GM12878 (cell line): ENCODE measurements at regions not wholly inside any gene's neighbourhood (a gene's known extent, or its start where the extent isn't known, plus 50 kb on each side); places are given as distances from the start of the nearest gene placed in this dataset.

Experiments used
- ATAC-seq: fragments of 200-7000 bp; cut with Tn5 transposase; 3 replicates; pipeline ENCODE4 v1.9.1; 2020; ENCODE audit warnings: mild to moderate bottlenecking, moderate library complexity
- BruUV-seq: library from RNA; stranded (reverse); fragments of 400-500 nt; replicated peaks from 2 replicates; lab custom pipeline; 2021; lab: Mats Ljungman, UMichigan
- CTCF ChIA-PET: fragments of 300-600 bp; sonication (Branson Sonifier 250); formaldehyde crosslinking; extraction: SDS; loops from one replicate; lab custom pipeline; 2021; ENCODE audit warnings: inconsistent platforms; lab: Yijun Ruan, JAX
- POLR2A ChIA-PET: fragments of 350-600 bp; formaldehyde crosslinking; extraction: SDS; loops from one replicate; lab custom pipeline; 2021; ENCODE audit warnings: inconsistent platforms; lab: Charles Lee
- RAD21 ChIA-PET: fragments of 300-600 bp; sonication (Branson Sonifier 250); formaldehyde crosslinking; loops from one replicate; lab custom pipeline; 2023; ENCODE audit warnings: antibody characterized with exemption; ENCODE audit not compliant: unreplicated experiment; lab: Charles Lee
- SMC1A ChIA-PET: fragments of 300-600 bp; sonication (Branson Sonifier 250); formaldehyde crosslinking; loops from one replicate; lab custom pipeline; 2023; ENCODE audit not compliant: unreplicated experiment, uncharacterized antibody; lab: Charles Lee
- DNase-seq: peaks from one replicate; pipeline ENCODE4 v3.0.0-alpha.2; 2011; ENCODE audit warnings: low read depth, low spot score
- FAIRE-seq: peaks from 3 replicates; lab custom pipeline; 2011; peaks lifted over from hg19 to GRCh38; lab: Jason Lieb, UNC
- H2AFZ ChIP-seq: 2 replicates; pipeline ENCODE4 v1.6.0; 2011; ENCODE audit warnings: low read depth, low read length, control low read depth; ENCODE audit not compliant: control insufficient read depth
- H3K27ac ChIP-seq: 2 replicates; pipeline ENCODE4 v1.5.1; 2011; ENCODE audit warnings: control low read depth; ENCODE audit not compliant: control insufficient read depth, insufficient read depth
- H3K27me3 ChIP-seq, 2 experiments: replicated peaks in 1 of 2; 2 replicates each; pipeline versions ENCODE4 v1.6.0 to v1.6.1; 2011; ENCODE audit warnings: low read length in 1 of 2; ENCODE audit not compliant: control insufficient read depth in 2 of 2, insufficient read depth in 2 of 2
- H3K36me3 ChIP-seq, 2 experiments: 2 replicates each; pipeline ENCODE4 v1.5.1; 2011; ENCODE audit warnings: low read length in 1 of 2; ENCODE audit not compliant: control insufficient read depth in 2 of 2, insufficient read depth in 2 of 2
- H3K4me1 ChIP-seq: 2 replicates; pipeline ENCODE4 v1.6.1; 2011; ENCODE audit warnings: mild to moderate bottlenecking, low read length, moderate library complexity, mixed read lengths; ENCODE audit not compliant: control insufficient read depth, insufficient read depth
- H3K4me2 ChIP-seq: 2 replicates; pipeline ENCODE4 v1.6.0; 2011; ENCODE audit warnings: control low read depth; ENCODE audit not compliant: control insufficient read depth, insufficient read depth
- H3K4me3 ChIP-seq: fragments of 200-600 bp; sonication (generic); 2 replicates; pipeline ENCODE4 v1.5.1; 2016
- H3K79me2 ChIP-seq: 2 replicates; pipeline ENCODE4 v1.6.0; 2011; ENCODE audit warnings: low read length; ENCODE audit not compliant: control insufficient read depth, insufficient read depth
- H3K9ac ChIP-seq: 2 replicates; pipeline ENCODE4 v1.8.0; 2011; ENCODE audit warnings: low read length, control low read depth, mixed read lengths; ENCODE audit not compliant: control insufficient read depth, insufficient read depth
- H3K9me3 ChIP-seq: replicated peaks from 3 replicates; pipeline ENCODE4 v1.5.1; 2011; ENCODE audit warnings: mild to moderate bottlenecking, low read length; ENCODE audit not compliant: control insufficient read depth, insufficient read depth
- H4K20me1 ChIP-seq: 2 replicates; pipeline ENCODE4 v1.6.0; 2011; ENCODE audit not compliant: control insufficient read depth, insufficient read depth
- CHD1 ChIP-seq: IDR thresholded peaks from 2 replicates; pipeline ENCODE4 v1.6.1; 2012; ENCODE audit warnings: low read depth, low read length, improper control_type of control experiment
- CHD4 ChIP-seq: fragments of 200-600 bp; sonication (generic); IDR thresholded peaks from 2 replicates; pipeline ENCODE4 v1.6.1; 2016; ENCODE audit warnings: mild to moderate bottlenecking
- EP300 ChIP-seq, 2 experiments: fragments of 150-350 bp in 1 of 2; IDR thresholded peaks; 2 replicates each; pipeline ENCODE4 v1.6.1; 2011 to 2012; ENCODE audit warnings: low read depth in 2 of 2, low read length in 2 of 2, borderline replicate concordance in 1 of 2, improper control_type of control experiment in 1 of 2, inconsistent platforms in 1 of 2; ENCODE audit not compliant: control insufficient read depth in 1 of 2
- ETV6 ChIP-seq, 2 experiments: fragments of 450-650 bp in 1 of 2; IDR thresholded peaks in 1 of 2; conservative IDR thresholded peaks in 1 of 2; 2 replicates each; pipeline ENCODE4 v1.6.1; 2014; ENCODE audit warnings: antibody characterized with exemption in 1 of 2, borderline replicate concordance in 1 of 2, low read depth in 1 of 2, mild to moderate bottlenecking in 1 of 2, moderate library complexity in 1 of 2
- FOXK2 ChIP-seq: fragments of 450-650 bp; IDR thresholded peaks from 2 replicates; pipeline ENCODE4 v1.6.1; 2017; ENCODE audit warnings: mild to moderate bottlenecking, moderate library complexity
- FOXM1 ChIP-seq: IDR thresholded peaks from 2 replicates; pipeline ENCODE4 v1.6.1; 2012; ENCODE audit warnings: low read depth, mild to moderate bottlenecking, inconsistent platforms, low read length, moderate library complexity
- JUND ChIP-seq: IDR thresholded peaks from 2 replicates; pipeline ENCODE4 v1.6.1; 2012; ENCODE audit warnings: low read depth, mild to moderate bottlenecking, low read length, improper control_type of control experiment, moderate library complexity
- POU2F2 ChIP-seq: IDR thresholded peaks from 3 replicates; pipeline ENCODE4 v1.6.1; 2011; ENCODE audit warnings: low read depth, mild to moderate bottlenecking, low read length, borderline replicate concordance
- RCOR1 ChIP-seq: conservative IDR thresholded peaks from 2 replicates; pipeline ENCODE4 v1.6.1; 2012; ENCODE audit warnings: low read depth, low read length, improper control_type of control experiment
- RELA ChIP-seq: fragments of 450-650 bp; IDR thresholded peaks from 2 replicates; pipeline ENCODE4 v1.8.0; 2014; ENCODE audit warnings: borderline replicate concordance; ENCODE audit not compliant: partially characterized antibody
- STAT1 ChIP-seq: fragments of 450-650 bp; conservative IDR thresholded peaks from 2 replicates; pipeline ENCODE4 v1.6.1; 2014; ENCODE audit warnings: antibody characterized with exemption, mild to moderate bottlenecking
- TARDBP ChIP-seq: IDR thresholded peaks from 2 replicates; pipeline ENCODE4 v1.6.1; 2016; ENCODE audit warnings: borderline replicate concordance
- TBL1XR1 ChIP-seq: IDR thresholded peaks from 2 replicates; pipeline ENCODE4 v1.6.1; 2012; ENCODE audit warnings: low read depth, low read length, improper control_type of control experiment
- TCF7 ChIP-seq: IDR thresholded peaks from 2 replicates; pipeline ENCODE4 v1.6.1; 2014; ENCODE audit warnings: antibody characterized with exemption, borderline replicate concordance
- ZNF622 ChIP-seq: fragments of 450-650 bp; IDR thresholded peaks from 2 replicates; pipeline ENCODE4 v1.6.1; 2017; ENCODE audit warnings: mild to moderate bottlenecking, inconsistent platforms
- WGBS: methylation state at CpG from one replicate; pipeline ENCODE4 v1.1.6; 2016; ENCODE audit warnings: low lambda C conversion rate; ENCODE audit not compliant: insufficient replicate concordance, insufficient coverage; ENCODE audit errors: missing lambda C conversion rate; 5-methylcytosine and 5-hydroxymethylcytosine counted together
- in situ Hi-C: fragments of 300-500 bp; cut with MboI; formaldehyde crosslinking; loops from 9 replicates; pipeline ENCODE4 v1.14.3; 2018; ENCODE audit warnings: mixed read lengths
- intact Hi-C: fragments of 100-400 bp; cut with micrococcal nuclease; formaldehyde crosslinking; loops from one replicate; pipeline ENCODE4 v1.14.2; 2022; ENCODE audit not compliant: unreplicated experiment
- TF ChIP-seq, protein P1 (sequence below): IDR thresholded peaks from 2 replicates; pipeline ENCODE4 v1.6.1; 2011; ENCODE audit warnings: low read depth, mild to moderate bottlenecking, low read length, moderate library complexity, borderline replicate concordance; ENCODE audit errors: extremely low read depth
- TF ChIP-seq, protein P2 (sequence below): IDR thresholded peaks from 2 replicates; pipeline ENCODE4 v1.6.1; 2012; ENCODE audit warnings: low read length, inconsistent platforms
- TF ChIP-seq, protein P3 (sequence below): fragments of 450-650 bp; IDR thresholded peaks from 2 replicates; pipeline ENCODE4 v1.6.1; 2014; ENCODE audit warnings: mild to moderate bottlenecking
- TF ChIP-seq, protein P4 (sequence below): fragments of 450-650 bp; IDR thresholded peaks from 2 replicates; pipeline ENCODE4 v1.6.1; 2016; ENCODE audit warnings: mild to moderate bottlenecking

DNA sequence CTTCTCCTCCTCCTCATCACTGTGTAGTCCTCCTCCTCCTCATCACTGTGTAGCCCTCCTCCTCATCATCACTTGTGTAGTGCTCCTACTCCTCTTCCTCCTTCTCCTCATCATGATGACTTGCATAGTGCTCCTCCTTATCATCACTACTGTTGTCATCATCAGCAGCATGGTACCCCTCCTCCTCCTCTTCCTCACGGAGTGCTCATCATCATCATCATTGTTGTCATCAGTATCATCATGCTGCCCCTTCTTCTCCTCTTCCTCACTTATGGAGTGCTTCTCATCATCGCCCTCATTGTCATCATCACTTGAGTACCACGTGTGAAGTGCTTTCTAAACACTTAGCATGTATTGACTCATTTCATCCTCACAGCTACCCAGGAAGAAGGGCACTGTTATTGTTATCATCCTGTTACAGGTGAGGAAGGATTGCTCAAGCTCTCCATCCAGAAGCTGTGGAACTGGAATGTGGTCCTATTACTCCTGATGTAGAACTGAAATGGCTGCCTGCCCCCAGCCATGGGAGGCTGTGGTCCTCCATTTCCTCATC, 122.8 kb upstream of the SHH start:
- no peaks in the 10 kb centered on the region for H3K79me2 ChIP-seq
- no peak for DNase-seq
- intact Hi-C loops, result no loop called here
- FAIRE-seq, result no peak
- no peak overlapping the region for H3K9ac ChIP-seq
- WGBS, result 17% methylated on average over 3 of the region's 3 CpGs
- H4K20me1 ChIP-seq, result no peaks in the 10 kb centered on the region
- RAD21 ChIA-PET, result no interaction called here
- TF ChIP-seq POU2F2, result no peak
- TF ChIP-seq, protein P1, sequence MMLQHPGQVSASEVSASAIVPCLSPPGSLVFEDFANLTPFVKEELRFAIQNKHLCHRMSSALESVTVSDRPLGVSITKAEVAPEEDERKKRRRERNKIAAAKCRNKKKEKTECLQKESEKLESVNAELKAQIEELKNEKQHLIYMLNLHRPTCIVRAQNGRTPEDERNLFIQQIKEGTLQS, result no peak
- TF ChIP-seq, protein P2, sequence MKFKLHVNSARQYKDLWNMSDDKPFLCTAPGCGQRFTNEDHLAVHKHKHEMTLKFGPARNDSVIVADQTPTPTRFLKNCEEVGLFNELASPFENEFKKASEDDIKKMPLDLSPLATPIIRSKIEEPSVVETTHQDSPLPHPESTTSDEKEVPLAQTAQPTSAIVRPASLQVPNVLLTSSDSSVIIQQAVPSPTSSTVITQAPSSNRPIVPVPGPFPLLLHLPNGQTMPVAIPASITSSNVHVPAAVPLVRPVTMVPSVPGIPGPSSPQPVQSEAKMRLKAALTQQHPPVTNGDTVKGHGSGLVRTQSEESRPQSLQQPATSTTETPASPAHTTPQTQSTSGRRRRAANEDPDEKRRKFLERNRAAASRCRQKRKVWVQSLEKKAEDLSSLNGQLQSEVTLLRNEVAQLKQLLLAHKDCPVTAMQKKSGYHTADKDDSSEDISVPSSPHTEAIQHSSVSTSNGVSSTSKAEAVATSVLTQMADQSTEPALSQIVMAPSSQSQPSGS, result no peak
- no peak for TF ChIP-seq EP300 (IDR thresholded peaks at IDR 0.05; ENCODE audit: borderline replicate concordance in 1 of 2, control insufficient read depth in 1 of 2, low read depth in 2 of 2, low read length in 2 of 2)
- TF ChIP-seq FOXK2, result no peak
- TF ChIP-seq TARDBP, result no peak
- TF ChIP-seq STAT1, result no peak
- no peak for TF ChIP-seq JUND
- no peak for TF ChIP-seq RELA
- TF ChIP-seq TCF7, result no peak
- no peak for TF ChIP-seq ZNF622
- TF ChIP-seq FOXM1, result no peak
- TF ChIP-seq CHD4, result no peak
- TF ChIP-seq ETV6 (conservative IDR thresholded peaks at IDR 0.05 in 1 of 2, IDR thresholded peaks at IDR 0.05 in 1 of 2; ENCODE audit: borderline replicate concordance in 1 of 2, low read depth in 1 of 2), result no peak
- TF ChIP-seq CHD1, result no peak
- TF ChIP-seq RCOR1, result no peak
- TF ChIP-seq, protein P3, sequence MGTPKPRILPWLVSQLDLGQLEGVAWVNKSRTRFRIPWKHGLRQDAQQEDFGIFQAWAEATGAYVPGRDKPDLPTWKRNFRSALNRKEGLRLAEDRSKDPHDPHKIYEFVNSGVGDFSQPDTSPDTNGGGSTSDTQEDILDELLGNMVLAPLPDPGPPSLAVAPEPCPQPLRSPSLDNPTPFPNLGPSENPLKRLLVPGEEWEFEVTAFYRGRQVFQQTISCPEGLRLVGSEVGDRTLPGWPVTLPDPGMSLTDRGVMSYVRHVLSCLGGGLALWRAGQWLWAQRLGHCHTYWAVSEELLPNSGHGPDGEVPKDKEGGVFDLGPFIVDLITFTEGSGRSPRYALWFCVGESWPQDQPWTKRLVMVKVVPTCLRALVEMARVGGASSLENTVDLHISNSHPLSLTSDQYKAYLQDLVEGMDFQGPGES, result no peak
- TF ChIP-seq, protein P4, sequence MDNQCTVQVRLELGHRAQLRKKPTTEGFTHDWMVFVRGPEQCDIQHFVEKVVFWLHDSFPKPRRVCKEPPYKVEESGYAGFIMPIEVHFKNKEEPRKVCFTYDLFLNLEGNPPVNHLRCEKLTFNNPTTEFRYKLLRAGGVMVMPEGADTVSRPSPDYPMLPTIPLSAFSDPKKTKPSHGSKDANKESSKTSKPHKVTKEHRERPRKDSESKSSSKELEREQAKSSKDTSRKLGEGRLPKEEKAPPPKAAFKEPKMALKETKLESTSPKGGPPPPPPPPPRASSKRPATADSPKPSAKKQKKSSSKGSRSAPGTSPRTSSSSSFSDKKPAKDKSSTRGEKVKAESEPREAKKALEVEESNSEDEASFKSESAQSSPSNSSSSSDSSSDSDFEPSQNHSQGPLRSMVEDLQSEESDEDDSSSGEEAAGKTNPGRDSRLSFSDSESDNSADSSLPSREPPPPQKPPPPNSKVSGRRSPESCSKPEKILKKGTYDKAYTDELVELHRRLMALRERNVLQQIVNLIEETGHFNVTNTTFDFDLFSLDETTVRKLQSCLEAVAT, result no peak
- no peak for TF ChIP-seq TBL1XR1
- TF ChIP-seq, all 136 proteins: peak for 0
- CTCF ChIA-PET, result no interaction called here
- no peak overlapping the region for H3K4me3 ChIP-seq
- SMC1A ChIA-PET, result no interaction called here
- no peaks in the 10 kb centered on the region for H3K4me1 ChIP-seq
- H3K4me2 ChIP-seq, result no peak overlapping the region
- ATAC-seq, result no peak
- no peak overlapping the region for H2AFZ ChIP-seq
- no TSS peak for BruUV-seq
- peaks cover 0 to 2% of the 10 kb centered on the region in 2 experiments; a peak in 1 of 4 replicates for H3K27me3 ChIP-seq
- POLR2A ChIA-PET, result no interaction called here
- H3K9me3 ChIP-seq, result no peaks in the 10 kb centered on the region
- H3K27ac ChIP-seq, result no peak overlapping the region
- H3K36me3 ChIP-seq, result no peaks in the 10 kb centered on the region
- in situ Hi-C loops, result no loop called here
